Adipose tissue (tissue), 3 donors: ENCODE measurements at regions not wholly inside any gene's neighbourhood (a gene's known extent, or its start where the extent isn't known, plus 50 kb on each side); places are given as distances from the start of the nearest gene placed in this dataset.

ENCODE experiments used
- H3K27ac ChIP-seq: one replicate; pipeline ENCODE4 v1.5.1; 2013; ENCODE audit warnings: low read depth, low read length
- WGBS, 3 donors: extraction: QIAGEN DNeasy Blood & Tissue Kit; methylation state at CpG; one replicate each; pipeline ENCODE4 v1.1.7; 2013; 5-methylcytosine and 5-hydroxymethylcytosine counted together
- donor health status: healthy with polysubstance abuse.
- donor health status: Bipolar disorder and iron deficiency.
- donor health status: healthy.

DNA sequence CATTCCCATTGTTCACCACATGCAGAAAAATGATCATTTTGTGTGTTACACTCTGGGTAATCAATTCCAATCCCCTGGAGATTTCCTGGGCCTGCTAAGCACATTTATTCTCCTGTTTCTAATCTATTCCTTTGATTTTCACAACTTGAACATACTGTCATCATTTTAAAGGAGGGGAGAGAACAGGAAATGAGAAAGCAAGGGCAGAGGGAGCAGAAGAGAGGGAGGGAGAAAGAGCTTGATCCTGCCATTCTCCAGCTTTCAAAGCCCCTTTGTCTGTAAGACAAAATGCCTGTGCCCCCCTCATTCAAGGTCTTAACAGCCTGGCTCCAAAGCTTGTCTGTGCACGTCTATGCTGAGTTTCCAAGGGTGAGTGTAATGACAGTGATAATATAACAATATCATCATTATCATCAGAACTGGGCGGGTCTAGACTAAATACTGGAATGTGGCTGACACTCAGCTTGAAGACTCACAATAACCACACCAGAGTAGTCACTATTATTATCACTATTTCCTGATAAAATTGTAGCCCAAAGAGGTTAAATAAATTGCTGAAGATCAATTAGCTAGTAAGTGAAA is 164.4 kb upstream of the KLHL29 start:
- 66 to 74% (median 72%) methylated on average over 2 of the region's 2 CpGs for WGBS, 3 donors

DNA sequence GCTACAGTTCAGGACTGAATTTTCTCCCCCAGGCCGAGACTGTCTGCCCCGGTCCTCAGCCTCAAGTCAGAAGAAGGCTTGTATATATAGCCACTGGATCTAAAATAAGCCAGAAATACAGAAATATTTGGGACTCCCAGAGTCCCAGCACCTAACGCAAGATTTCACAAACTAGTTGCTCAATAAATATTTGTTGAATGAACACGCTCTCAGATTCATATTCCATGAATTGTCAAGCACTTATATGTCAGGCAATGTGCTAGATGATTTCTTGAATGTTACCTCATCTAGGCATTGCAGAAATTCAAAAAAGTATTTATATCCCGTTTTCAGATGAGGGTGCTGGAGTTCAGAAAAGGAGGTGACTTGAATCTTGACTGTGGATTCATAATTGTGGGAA is 163.7 kb upstream of the KLHL29 start:
- 71 to 81% (median 72%) methylated on average over 5 of the region's 5 CpGs for WGBS, 3 donors
- H3K27ac ChIP-seq: no peak overlapping the region

More for the DNA sequence above, 164.4 kb upstream of the KLHL29 start:
- H3K27ac ChIP-seq: no peak overlapping the region

DNA sequence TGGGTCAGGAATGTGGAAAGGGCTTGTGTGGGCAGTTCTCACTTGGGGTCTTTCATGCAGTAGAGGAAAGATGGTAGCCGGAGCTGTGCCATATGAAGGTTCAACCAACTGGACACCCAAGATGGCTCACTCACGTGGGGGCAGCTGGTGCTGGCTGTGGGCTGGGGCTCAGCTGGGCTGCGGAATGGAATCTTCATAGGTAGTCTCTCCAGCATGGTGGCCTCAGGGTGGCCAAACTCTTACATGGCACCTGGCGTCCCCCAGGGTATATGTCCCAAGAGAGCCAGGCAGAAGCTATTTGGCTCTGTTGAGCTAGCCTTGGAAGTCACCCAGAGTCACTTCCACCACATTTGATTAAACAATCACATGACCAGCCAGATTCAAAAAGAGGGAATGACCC is 163.1 kb upstream of the KLHL29 start:
- 84 to 97% (median 88%) methylated on average over 4 of the region's 4 CpGs for WGBS, 3 donors
- H3K27ac ChIP-seq: no peak overlapping the region

DNA sequence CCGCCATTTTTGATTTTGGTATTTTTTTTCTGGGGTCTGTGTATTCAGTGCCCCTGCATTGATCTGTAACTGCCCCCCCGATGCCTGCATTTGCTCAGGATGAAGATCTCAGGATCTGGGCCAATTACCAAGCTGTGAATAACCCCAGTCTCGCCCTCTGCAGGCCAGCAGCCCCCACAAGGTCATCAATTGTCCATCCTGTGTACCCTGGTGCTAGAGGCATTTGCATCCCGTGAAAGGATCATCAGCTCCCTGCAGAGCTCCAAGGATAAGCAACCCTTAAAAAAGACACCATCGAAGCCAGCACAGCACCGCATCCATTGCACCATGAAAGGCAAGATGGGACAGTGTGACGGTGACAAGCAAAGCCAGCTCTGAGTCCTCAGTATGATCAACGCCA is 154.1 kb upstream of the KLHL29 start:
- 66 to 86% (median 85%) methylated on average over 7 of the region's 8 CpGs for WGBS, 3 donors
- H3K27ac ChIP-seq: no peak overlapping the region

DNA sequence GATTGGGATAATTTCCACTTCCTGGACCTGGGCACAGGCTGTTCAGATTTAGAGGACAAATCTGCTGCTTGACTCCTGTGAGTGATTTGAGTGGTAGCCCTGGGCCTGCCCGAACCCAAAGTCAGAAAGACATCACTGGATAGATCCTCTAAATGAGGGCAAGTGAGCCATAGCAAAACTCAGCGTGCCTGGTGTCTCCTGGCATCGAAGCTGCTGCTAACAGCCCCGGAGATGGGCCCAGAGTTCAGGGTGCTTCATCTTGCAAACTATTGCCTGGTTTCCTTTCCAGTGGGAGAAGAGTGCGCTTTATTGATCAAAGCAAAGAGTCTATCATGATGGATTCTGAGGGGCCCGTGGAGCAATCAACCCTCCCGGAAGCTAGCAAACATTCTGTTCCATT is 153.1 kb upstream of the KLHL29 start:
- WGBS, 3 donors: 82 to 97% (median 91%) methylated on average over 7 of the region's 7 CpGs
- H3K27ac ChIP-seq: no peak overlapping the region

DNA sequence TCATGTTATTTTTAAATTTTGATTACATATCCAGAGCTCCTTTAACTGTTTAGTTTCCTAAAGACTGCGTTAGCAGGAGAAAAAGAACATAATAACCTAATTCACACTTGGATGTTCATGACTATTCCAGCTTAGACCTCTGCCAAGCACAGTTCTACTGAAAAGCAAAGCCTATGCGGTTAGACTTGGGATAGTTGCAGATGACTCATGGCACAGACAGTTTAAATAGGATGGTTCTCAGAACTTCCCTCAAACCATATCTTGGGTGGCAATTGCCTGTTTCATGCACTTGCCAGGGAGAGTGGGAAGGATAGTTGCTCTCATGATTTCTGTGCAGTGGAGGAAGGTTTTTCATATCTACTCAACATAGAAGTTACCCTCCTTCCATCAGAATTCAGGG is 149.7 kb upstream of the KLHL29 start:
- H3K27ac ChIP-seq: no peak overlapping the region
- 81 to 88% (median 85%) methylated on average over 2 of the region's 2 CpGs for WGBS, 3 donors

DNA sequence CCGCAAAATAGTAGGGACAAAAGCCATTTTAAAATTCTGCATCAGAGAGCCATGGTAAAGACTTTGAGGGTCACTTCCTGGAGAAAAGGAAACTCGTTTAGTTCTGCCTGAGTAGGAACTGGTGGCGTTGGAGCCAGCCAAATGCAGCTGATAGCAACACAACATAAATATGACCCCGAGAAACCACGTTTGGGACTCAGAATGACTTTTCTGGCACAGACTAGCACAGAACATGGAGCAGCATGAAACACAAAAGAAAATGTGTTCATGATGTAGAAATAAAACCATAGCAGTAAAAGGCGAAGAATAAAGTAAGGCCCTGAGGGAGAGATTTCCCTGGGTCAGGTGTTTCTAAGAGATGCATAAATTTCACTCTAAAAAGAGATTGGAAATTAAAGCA is 149.2 kb upstream of the KLHL29 start:
- WGBS, 3 donors: 56 to 61% (median 60%) methylated on average over 6 of the region's 6 CpGs
- no peak overlapping the region for H3K27ac ChIP-seq

DNA sequence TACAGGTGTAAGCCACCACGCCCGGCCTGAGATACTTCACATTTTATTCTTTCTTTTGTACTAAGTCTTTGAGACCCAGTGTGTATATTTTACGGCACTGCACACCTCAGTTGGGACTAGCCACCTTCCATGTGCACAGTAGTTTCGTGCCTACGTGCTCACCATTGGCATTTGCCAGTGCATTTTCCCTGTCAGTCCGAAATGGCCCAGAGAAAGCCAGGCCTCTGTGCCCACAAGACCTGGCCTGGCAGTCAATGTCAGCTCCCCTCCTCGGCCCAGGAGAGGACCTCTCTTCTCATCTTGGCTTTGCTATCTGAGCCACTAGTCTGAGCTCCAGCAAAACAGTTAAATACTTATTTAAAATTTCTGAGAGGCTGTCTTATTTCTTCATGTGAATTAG is 147.8 kb upstream of the KLHL29 start:
- WGBS, 3 donors: 84 to 96% (median 93%) methylated on average over 7 of the region's 7 CpGs
- H3K27ac ChIP-seq: no peak overlapping the region

DNA sequence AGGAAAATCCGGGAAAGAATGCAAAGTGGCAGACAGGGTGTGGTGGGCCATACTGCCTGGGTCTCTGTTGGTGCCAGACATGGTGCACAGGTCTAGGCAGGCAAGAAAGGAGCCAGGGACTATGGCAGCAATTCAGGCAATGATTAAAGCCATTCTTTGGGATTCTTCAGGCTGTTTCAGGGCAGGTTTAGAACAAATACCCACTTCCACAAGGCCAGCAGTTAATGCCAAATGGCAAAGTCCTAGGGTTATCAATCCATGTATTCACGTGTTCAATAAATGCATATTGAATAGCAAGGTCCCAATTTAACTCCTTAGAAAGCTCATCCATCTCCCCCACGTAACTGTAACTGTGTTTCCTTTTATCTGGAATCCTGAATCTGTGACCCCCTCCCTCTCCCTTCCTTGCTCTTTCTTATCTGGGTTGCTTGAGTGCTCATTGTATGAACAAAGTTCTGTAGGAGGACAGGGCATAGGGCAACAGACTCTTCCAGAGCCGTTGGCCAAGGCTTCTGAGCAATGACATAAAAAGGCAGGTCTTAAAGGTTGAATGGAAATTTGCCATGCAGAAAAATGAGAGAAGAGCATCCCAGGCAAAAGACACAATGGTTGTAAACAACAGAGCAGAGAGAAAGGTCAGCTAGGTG is 146.8 kb upstream of the KLHL29 start:
- no peak overlapping the region for H3K27ac ChIP-seq
- 43 to 81% (median 74%) methylated on average over 4 of the region's 4 CpGs for WGBS, 3 donors

DNA sequence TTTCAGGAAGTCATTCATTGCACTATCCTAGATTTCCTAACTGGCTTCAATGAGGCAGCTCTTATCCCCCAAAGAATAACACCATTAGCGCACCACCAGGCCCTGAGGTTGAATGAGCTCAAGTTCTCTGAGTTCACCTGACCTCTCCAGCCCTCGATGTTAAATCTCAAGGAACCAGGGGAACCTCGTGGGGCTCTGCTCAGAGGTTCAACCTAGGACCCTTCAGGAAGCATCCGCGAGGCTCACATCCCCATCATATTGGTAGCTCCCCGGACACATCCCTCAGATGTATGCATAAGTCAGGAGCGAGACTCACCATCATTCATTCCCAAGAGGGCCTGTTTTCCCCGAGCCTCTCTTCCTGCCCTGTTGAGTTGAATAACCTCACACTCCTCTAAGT is 145.6 kb upstream of the KLHL29 start:
- 90 to 94% (median 92%) methylated on average over 8 of the region's 8 CpGs for WGBS, 3 donors
- H3K27ac ChIP-seq: no peak overlapping the region

DNA sequence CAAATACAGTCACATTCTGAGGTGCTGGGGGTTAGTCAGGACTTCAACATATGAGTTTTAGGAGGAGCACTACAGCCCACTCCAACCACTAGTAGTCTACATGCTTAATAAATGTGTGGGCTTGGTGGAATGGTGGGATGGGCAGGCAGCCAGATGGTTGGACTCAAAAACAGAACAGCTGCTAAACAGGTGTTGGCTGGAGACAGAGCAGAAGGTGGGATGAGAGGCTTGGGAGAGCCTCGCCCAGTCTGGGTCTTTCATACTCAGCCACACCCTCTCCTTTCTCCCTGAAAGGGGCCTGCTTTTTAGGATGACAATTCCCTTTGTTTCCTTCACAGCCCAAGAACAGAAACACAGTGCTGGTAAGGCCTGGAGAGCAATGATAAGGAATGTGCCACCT is 143.9 kb upstream of the KLHL29 start:
- no peak overlapping the region for H3K27ac ChIP-seq
- 86 to 92% (median 88%) methylated on average over 1 of the region's 1 CpG for WGBS, 3 donors

DNA sequence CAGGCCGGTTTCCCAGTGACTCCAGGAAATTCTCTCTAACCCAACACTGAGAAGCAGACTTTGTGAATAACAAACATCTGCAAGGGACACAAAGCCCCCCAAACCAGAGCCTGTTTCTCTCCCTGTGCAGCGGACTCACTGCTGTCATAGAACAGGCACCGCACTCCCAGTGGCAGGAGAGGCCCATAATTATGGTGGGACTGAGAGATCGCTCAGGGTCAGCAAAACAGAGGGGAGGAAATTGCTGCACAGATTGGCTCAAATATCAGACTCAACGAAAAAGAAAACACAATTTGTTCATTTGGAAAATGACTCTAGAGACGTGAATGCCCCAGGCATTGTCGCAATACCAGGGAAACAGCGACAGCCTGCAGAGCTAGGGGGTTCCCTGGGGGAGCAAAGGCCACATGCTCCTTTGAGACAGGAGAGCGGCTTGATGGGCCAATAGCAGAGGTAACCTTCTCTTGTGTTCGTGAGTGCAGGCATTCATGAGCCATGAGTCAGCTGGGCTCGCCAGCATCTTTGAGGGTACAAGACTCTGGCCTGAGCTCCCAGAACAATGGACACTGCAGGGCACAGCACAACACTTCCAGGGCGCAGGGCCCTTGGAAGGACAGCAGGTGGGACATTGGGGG is 143.3 kb upstream of the KLHL29 start:
- H3K27ac ChIP-seq: no peak overlapping the region
- 84 to 88% (median 85%) methylated on average over 12 of the region's 12 CpGs for WGBS, 3 donors

DNA sequence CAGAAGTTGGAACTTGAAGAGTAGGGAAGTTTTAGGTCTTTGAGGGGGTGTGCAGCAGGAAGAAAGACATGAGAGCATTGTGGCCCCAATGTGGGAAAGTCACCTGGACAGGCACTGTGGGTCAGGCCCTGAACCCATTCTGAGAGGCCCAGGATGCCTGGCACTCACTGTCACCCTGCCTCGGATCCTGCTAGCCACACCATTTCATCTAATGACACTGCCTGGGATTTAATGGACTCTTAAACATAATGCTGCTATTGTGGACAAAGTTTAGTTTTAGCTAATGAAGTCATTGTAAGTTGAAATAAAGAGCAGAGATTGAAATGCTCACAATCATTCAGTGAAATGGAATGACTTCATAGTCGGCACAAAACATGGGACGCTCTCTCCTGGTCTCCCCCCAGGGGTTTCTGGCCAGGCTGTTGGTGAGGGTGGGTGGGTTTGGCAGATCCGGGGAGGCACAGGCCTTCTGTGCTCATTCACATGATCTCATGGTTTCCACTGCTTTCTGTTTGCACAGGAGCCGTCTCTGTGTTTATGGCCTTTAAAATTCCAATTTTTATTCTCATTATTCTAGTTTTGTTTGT is 141.8 kb upstream of the KLHL29 start:
- 31 to 76% (median 63%) methylated on average over 5 of the region's 5 CpGs for WGBS, 3 donors
- no peak overlapping the region for H3K27ac ChIP-seq

DNA sequence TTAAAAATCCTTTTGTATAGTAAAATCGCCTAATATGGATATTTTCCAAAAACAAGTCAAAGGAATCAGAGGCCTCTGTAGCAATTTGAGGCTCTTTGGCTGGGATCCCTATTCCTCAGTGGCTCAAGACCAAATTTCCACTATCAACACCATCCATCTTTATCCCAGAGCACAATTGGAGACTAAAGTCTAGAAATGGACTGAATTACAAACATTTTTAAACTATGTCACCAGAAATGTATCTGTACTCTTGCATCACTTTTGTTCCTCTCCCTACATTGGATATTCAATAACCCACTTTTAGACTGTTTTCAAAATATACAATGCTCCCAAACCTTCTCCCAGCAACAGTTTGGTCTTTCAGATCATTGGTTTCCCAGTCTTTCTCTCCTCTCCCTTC is 140.4 kb upstream of the KLHL29 start:
- WGBS, 3 donors: 41 to 47% (median 46%) methylated on average over 1 of the region's 1 CpG
- no peak overlapping the region for H3K27ac ChIP-seq

DNA sequence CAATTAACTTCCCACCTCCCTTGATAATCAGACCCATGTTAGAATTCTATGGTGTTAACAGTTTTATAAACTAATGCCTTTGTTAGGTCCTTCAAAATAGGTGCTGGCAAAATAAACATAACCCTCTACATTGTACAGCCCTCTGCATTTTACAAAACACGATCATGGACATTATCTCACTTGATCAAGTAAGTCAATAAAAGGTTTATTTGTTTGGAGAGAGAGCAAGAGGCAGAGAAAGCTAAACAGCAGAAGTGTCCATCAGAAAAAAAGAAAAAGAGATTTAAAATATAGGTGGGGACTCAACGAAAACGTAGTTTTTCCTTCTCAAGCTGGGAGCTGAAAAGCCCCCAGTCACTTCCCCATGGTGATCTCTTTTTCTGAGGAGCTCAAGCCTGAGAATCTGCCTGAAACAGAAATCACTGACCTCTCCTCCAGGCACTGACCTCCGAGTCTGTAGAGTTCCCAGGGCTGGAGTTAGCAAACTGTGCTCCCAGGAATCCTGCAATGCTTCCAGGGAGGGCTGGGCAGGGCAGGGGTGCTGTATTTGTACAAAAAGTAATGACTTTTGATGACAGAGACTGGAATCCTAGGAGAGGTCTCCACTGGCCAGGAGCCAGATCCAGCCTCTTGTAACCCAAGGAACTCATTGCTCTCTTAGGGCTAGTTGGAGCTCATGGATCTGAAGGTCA is 137.8 kb upstream of the KLHL29 start:
- no peak overlapping the region for H3K27ac ChIP-seq
- WGBS, 3 donors: 35 to 85% (median 62%) methylated on average over 4 of the region's 4 CpGs

DNA sequence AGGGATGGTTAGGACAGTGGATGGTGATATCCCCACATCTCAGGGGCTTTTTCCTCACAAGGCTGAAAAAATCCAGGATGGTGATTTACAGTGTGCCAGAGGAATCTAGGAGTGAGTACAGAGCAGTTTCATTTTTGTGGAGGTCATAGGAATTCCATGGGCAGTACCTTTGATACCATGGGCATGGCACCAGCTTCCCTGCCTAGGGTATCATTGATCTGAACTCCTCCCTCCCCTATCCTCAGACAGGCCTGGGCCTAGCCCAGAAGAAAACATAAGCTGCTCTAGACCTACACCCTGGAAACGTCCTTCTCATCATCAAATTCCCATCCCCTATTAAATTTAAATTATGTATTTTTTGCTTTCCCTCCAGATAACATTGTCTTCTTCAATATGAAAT is 136.3 kb upstream of the KLHL29 start:
- H3K27ac ChIP-seq: no peak overlapping the region
- WGBS, 3 donors: 34 to 59% (median 56%) methylated on average over 1 of the region's 1 CpG

DNA sequence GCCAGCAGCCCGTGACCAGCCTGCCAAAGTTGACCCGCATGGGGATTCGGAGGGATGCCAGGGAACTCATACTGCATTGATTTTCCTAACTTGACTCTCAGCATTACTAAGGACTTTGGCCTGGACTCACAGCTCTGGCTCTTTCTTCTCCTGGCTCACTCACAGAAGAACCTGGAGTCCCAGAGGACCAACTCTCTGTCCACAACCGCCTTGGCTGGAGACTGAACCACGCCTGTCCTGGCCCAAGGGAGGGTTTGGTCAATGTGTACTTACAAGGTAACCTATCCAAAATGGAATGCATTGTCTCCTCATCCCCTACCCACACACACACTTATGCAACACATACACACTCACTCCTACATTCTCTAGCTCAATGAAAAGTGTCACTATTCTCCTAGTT is 135.6 kb upstream of the KLHL29 start:
- WGBS, 3 donors: 58 to 73% (median 70%) methylated on average over 5 of the region's 5 CpGs
- no peak overlapping the region for H3K27ac ChIP-seq

DNA sequence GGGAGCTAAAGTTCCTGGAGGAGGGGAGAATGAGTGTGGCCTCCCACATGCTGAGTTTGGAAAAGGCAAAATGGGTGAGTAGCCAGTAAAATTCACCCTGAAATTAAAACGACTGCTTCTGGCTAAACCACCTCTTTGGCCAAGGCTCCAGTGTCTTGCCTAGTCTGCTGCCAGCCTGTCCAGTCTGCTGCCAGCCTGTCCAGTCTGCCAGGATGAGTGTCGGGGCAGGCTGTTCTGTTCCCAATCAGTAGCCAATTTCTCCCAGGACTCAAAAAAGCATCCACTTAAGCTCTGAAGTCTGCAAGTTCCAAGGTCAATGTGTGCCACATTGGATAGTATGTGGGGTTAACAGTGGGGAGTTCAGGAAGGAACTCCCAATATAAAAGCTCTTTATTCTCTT is 134.6 kb upstream of the KLHL29 start:
- H3K27ac ChIP-seq: no peak overlapping the region
- 39 to 57% (median 48%) methylated on average over 2 of the region's 2 CpGs for WGBS, 3 donors

DNA sequence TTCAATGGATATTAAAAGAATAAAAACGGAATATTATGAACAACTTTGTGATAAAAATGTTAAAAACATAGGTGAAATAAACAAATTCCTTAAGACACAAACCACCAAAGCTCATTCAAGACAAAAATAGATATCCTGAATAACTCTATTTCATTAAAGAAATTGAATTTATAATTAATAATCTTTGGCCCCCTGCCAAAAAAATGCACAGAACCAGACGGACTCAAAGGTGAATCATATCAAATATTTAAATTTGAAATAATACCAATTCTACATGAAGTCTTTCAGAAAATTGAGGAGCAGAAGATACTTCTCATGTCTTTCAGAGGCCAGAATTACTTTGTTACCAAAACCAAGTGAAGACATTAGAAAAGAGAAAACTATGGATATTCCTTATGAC is 128.3 kb upstream of the KLHL29 start:
- 57 to 72% (median 65%) methylated on average over 2 of the region's 2 CpGs for WGBS, 3 donors

More for the DNA sequence above, 128.3 kb upstream of the KLHL29 start:
- no peak overlapping the region for H3K27ac ChIP-seq
